ENCODE measurements at regions not wholly inside any gene's neighbourhood (a gene's known extent, or its start where the extent isn't known, plus 50 kb on each side); places are given as distances from the start of the nearest gene placed in this dataset.

DNA sequence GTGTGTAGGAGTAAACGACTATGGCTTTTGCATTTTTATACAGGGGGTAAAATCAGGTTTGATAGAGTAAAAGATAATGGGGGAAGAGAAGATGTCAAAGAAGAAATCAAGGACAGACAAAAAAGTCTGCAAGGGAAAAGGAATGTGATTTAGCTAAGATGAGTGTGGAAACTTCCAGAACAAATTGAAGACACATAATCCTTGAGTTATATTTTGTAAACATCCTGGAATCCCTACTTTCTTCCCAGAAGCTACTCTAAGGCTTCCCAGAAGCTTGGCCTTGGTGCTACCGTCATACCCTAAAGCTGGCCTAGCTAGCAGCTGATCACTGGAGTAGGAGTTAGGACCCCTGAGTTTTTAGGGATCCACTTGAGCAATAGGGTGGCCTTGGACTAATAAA lies 82.4 kb downstream of the BLID start (continued):
- TF ChIP-seq, protein P1, sequence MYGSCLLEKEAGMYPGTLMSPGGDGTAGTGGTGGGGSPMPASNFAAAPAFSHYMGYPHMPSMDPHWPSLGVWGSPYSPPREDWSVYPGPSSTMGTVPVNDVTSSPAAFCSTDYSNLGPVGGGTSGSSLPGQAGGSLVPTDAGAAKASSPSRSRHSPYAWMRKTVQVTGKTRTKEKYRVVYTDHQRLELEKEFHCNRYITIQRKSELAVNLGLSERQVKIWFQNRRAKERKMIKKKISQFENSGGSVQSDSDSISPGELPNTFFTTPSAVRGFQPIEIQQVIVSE (CRISPR knock-in tag; IDR thresholded peaks at IDR 0.05; ENCODE audit: borderline replicate concordance), result no peak
- TF ChIP-seq, protein P2, sequence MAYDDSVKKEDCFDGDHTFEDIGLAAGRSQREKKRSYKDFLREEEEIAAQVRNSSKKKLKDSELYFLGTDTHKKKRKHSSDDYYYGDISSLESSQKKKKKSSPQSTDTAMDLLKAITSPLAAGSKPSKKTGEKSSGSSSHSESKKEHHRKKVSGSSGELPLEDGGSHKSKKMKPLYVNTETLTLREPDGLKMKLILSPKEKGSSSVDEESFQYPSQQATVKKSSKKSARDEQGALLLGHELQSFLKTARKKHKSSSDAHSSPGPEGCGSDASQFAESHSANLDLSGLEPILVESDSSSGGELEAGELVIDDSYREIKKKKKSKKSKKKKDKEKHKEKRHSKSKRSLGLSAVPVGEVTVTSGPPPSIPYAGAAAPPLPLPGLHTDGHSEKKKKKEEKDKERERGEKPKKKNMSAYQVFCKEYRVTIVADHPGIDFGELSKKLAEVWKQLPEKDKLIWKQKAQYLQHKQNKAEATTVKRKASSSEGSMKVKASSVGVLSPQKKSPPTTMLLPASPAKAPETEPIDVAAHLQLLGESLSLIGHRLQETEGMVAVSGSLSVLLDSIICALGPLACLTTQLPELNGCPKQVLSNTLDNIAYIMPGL (CRISPR knock-in tag; IDR thresholded peaks at IDR 0.05), result no peak

DNA sequence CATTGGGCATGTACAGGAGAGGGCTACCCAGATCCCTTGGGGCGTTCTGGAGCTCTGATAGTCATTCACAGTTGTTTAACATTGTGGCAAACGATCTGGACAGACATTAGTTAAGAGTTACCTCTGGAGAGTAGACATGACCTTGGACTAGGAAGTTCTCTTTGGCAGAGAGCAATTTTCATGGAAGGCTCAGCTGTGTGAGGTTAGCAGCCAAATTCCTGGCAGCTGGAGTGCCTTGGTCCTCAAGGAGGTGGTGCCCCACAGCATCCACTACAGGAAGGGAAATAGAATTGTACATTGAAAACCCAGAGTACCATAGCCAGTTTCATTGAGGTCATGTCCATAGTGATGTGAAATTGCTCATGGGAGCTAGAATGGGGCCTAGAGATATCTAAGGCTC lies 82.8 kb downstream of the BLID start:
- H3K36me3 Mint-ChIP-seq, result no peaks in the 10 kb centered on the region
- ChIA-PET CTCF (no interaction called here), POLR2A (no interaction called here)
- TF ChIP-seq EMX1 (CRISPR knock-in tag; IDR thresholded peaks at IDR 0.05) (no peak), ZNF138 (CRISPR knock-in tag; conservative IDR thresholded peaks at IDR 0.05) (no peak), HMGA2 (CRISPR knock-in tag; IDR thresholded peaks at IDR 0.05) (no peak), JUN (CRISPR knock-in tag; IDR thresholded peaks at IDR 0.05) (no peak), SOX15 (CRISPR knock-in tag; IDR thresholded peaks at IDR 0.05) (no peak), SP1 (CRISPR knock-in tag; conservative IDR thresholded peaks at IDR 0.05) (no peak), ESRRA (CRISPR knock-in tag; IDR thresholded peaks at IDR 0.05; ENCODE audit: borderline replicate concordance) (no peak), ZBTB21 (CRISPR knock-in tag; IDR thresholded peaks at IDR 0.05; ENCODE audit: borderline replicate concordance) (no peak), JAZF1 (CRISPR knock-in tag; IDR thresholded peaks at IDR 0.05) (no peak), ZNF423 (CRISPR knock-in tag; IDR thresholded peaks at IDR 0.05) (no peak), RELA (CRISPR knock-in tag; IDR thresholded peaks at IDR 0.05; ENCODE audit: borderline replicate concordance) (no peak)
- TF ChIP-seq, protein P3, sequence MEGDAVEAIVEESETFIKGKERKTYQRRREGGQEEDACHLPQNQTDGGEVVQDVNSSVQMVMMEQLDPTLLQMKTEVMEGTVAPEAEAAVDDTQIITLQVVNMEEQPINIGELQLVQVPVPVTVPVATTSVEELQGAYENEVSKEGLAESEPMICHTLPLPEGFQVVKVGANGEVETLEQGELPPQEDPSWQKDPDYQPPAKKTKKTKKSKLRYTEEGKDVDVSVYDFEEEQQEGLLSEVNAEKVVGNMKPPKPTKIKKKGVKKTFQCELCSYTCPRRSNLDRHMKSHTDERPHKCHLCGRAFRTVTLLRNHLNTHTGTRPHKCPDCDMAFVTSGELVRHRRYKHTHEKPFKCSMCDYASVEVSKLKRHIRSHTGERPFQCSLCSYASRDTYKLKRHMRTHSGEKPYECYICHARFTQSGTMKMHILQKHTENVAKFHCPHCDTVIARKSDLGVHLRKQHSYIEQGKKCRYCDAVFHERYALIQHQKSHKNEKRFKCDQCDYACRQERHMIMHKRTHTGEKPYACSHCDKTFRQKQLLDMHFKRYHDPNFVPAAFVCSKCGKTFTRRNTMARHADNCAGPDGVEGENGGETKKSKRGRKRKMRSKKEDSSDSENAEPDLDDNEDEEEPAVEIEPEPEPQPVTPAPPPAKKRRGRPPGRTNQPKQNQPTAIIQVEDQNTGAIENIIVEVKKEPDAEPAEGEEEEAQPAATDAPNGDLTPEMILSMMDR (IDR thresholded peaks at IDR 0.05), result no peak
- TF ChIP-seq, protein P2 (CRISPR knock-in tag; IDR thresholded peaks at IDR 0.05), result no peak
- TF ChIP-seq, protein P4, sequence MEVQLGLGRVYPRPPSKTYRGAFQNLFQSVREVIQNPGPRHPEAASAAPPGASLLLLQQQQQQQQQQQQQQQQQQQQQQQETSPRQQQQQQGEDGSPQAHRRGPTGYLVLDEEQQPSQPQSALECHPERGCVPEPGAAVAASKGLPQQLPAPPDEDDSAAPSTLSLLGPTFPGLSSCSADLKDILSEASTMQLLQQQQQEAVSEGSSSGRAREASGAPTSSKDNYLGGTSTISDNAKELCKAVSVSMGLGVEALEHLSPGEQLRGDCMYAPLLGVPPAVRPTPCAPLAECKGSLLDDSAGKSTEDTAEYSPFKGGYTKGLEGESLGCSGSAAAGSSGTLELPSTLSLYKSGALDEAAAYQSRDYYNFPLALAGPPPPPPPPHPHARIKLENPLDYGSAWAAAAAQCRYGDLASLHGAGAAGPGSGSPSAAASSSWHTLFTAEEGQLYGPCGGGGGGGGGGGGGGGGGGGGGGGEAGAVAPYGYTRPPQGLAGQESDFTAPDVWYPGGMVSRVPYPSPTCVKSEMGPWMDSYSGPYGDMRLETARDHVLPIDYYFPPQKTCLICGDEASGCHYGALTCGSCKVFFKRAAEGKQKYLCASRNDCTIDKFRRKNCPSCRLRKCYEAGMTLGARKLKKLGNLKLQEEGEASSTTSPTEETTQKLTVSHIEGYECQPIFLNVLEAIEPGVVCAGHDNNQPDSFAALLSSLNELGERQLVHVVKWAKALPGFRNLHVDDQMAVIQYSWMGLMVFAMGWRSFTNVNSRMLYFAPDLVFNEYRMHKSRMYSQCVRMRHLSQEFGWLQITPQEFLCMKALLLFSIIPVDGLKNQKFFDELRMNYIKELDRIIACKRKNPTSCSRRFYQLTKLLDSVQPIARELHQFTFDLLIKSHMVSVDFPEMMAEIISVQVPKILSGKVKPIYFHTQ (CRISPR knock-in tag; IDR thresholded peaks at IDR 0.05), result no peak
- TF ChIP-seq, protein P5, sequence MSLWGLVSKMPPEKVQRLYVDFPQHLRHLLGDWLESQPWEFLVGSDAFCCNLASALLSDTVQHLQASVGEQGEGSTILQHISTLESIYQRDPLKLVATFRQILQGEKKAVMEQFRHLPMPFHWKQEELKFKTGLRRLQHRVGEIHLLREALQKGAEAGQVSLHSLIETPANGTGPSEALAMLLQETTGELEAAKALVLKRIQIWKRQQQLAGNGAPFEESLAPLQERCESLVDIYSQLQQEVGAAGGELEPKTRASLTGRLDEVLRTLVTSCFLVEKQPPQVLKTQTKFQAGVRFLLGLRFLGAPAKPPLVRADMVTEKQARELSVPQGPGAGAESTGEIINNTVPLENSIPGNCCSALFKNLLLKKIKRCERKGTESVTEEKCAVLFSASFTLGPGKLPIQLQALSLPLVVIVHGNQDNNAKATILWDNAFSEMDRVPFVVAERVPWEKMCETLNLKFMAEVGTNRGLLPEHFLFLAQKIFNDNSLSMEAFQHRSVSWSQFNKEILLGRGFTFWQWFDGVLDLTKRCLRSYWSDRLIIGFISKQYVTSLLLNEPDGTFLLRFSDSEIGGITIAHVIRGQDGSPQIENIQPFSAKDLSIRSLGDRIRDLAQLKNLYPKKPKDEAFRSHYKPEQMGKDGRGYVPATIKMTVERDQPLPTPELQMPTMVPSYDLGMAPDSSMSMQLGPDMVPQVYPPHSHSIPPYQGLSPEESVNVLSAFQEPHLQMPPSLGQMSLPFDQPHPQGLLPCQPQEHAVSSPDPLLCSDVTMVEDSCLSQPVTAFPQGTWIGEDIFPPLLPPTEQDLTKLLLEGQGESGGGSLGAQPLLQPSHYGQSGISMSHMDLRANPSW (CRISPR knock-in tag; conservative IDR thresholded peaks at IDR 0.05; ENCODE audit: low read depth), result no peak
- H3K4me1 Mint-ChIP-seq, result peaks cover 27% of the 10 kb centered on the region
- H3K27ac Mint-ChIP-seq, result no peak overlapping the region
- peaks cover 4% of the 10 kb centered on the region for H3K27me3 Mint-ChIP-seq (ENCODE audit: low read depth)
- H3K4me3 Mint-ChIP-seq, result no peak overlapping the region
- DNase-seq (ENCODE audit: low spot score) (no peak), ATAC-seq (no peak)
- H3K9me3 Mint-ChIP-seq, result peaks cover 24% of the 10 kb centered on the region
